K562 (cell line): ENCODE measurements at regions not wholly inside any gene's neighbourhood (a gene's known extent, or its start where the extent isn't known, plus 50 kb on each side); places are given as distances from the start of the nearest gene placed in this dataset.

Experiments used
- ATAC-seq: fragments of 200-7000 bp; cut with Tn5 transposase; 3 replicates; pipeline ENCODE4 v1.9.1; 2020; ENCODE audit warnings: moderate library complexity
- BruUV-seq: library from RNA; stranded (reverse); fragments of 400-500 nt; replicated peaks from 2 replicates; lab custom pipeline; 2021; lab: Mats Ljungman, UMichigan
- CTCF ChIA-PET: fragments of 300-600 bp; formaldehyde crosslinking; extraction: SDS; loops from one replicate; lab custom pipeline; 2021; ENCODE audit warnings: low intra/inter-chr PET ratio; lab: Yijun Ruan, JAX
- POLR2A ChIA-PET: fragments of 300-600, 350-650 bp; sonication (Branson Sonifier 250); formaldehyde crosslinking; extraction: SDS; loops from one replicate; lab custom pipeline; 2021; ENCODE audit warnings: antibody characterized with exemption, inconsistent platforms; lab: Yijun Ruan, JAX
- DNase-seq, 4 experiments: peaks; one replicate each; pipeline versions ENCODE4 v3.0.0 to v3.0.0-alpha.2; 2011 to 2018; ENCODE audit warnings: low spot score in 3 of 4, mixed read lengths in 3 of 4; ENCODE audit errors: extremely low read depth in 1 of 4
- FAIRE-seq: peaks from 2 replicates; lab custom pipeline; 2011; peaks lifted over from hg19 to GRCh38; lab: Jason Lieb, UNC
- H2AFZ ChIP-seq: 2 replicates; pipeline ENCODE4 v1.6.0; 2011; ENCODE audit warnings: low read depth, low read length, control low read depth, inconsistent platforms
- H3K27ac ChIP-seq: fragments of 200-600 bp; 3 replicates; pipeline ENCODE4 v1.8.0; 2011; ENCODE audit warnings: low read depth, mild to moderate bottlenecking, control low read depth, inconsistent platforms, low read length, moderate library complexity, mixed read lengths; ENCODE audit errors: extremely low read depth
- H3K27me3 ChIP-seq, 2 experiments: fragments of 300-600 bp in 1 of 2; 2 replicates in 1 of 2; 3 replicates in 1 of 2; pipeline versions ENCODE4 v1.6.0 to v1.8.0; 2011; ENCODE audit warnings: inconsistent platforms in 2 of 2, low read length in 2 of 2, mild to moderate bottlenecking in 1 of 2, mixed read lengths in 1 of 2, moderate library complexity in 1 of 2; ENCODE audit not compliant: control insufficient read depth in 2 of 2, insufficient read depth in 2 of 2
- H3K36me3 ChIP-seq: fragments of 300-600 bp; 3 replicates; pipeline ENCODE4 v1.8.0; 2011; ENCODE audit warnings: mild to moderate bottlenecking, low read length, inconsistent platforms; ENCODE audit not compliant: control insufficient read depth, insufficient read depth
- H3K4me1 ChIP-seq, 2 experiments: fragments of 200-600 bp in 1 of 2; replicated peaks in 1 of 2; 2 replicates in 1 of 2; 3 replicates in 1 of 2; pipeline versions ENCODE4 v1.5.1 to v1.8.0; 2011; ENCODE audit warnings: inconsistent platforms in 2 of 2, low read length in 2 of 2, mild to moderate bottlenecking in 1 of 2, mixed read lengths in 1 of 2, moderate library complexity in 1 of 2; ENCODE audit not compliant: control insufficient read depth in 2 of 2, insufficient read depth in 2 of 2
- H3K4me2 ChIP-seq: 2 replicates; pipeline ENCODE4 v1.6.1; 2011; ENCODE audit warnings: low read length, control low read depth, inconsistent platforms, mixed read lengths; ENCODE audit not compliant: insufficient read depth
- H3K4me3 ChIP-seq: fragments of 200-600 bp; sonication (generic), shearing (Covaris generic); 2 replicates; pipeline ENCODE4 v1.5.1; 2016; ENCODE audit warnings: control low read depth, inconsistent platforms
- H3K79me2 ChIP-seq: fragments of 200-600 bp; 3 replicates; pipeline ENCODE4 v1.8.0; 2011; ENCODE audit warnings: low read length, inconsistent platforms; ENCODE audit not compliant: control insufficient read depth, insufficient read depth
- H3K9ac ChIP-seq, 2 experiments: 2 replicates each; pipeline versions ENCODE4 v1.6.0 to v1.6.1; 2011; ENCODE audit warnings: low read depth in 2 of 2, low read length in 2 of 2, control low read depth in 1 of 2, inconsistent platforms in 1 of 2, mild to moderate bottlenecking in 1 of 2, mixed read lengths in 1 of 2; ENCODE audit not compliant: insufficient read depth in 1 of 2
- H3K9me1 ChIP-seq: one replicate; pipeline ENCODE4 v1.6.0; 2011; ENCODE audit warnings: inconsistent platforms, mild to moderate bottlenecking, low read length, moderate library complexity; ENCODE audit not compliant: control insufficient read depth, insufficient read depth
- H3K9me3 ChIP-seq: replicated peaks from 2 replicates; pipeline ENCODE4 v1.5.1; 2011; ENCODE audit warnings: low read depth, low read length, inconsistent platforms; ENCODE audit not compliant: control insufficient read depth, insufficient read depth
- H4K20me1 ChIP-seq: replicated peaks from 2 replicates; pipeline ENCODE4 v1.6.1; 2011; ENCODE audit warnings: low read length, inconsistent platforms, mixed read lengths; ENCODE audit not compliant: control insufficient read depth, insufficient read depth
- ARID4B ChIP-seq: sonication (generic); formaldehyde crosslinking; IDR thresholded peaks from 2 replicates; pipeline ENCODE4 v1.8.0; 2022; ENCODE audit warnings: mild to moderate bottlenecking, missing genetic modification reagents
- ELF4 ChIP-seq: fragments of 450-650 bp; formaldehyde crosslinking; IDR thresholded peaks from 2 replicates; pipeline ENCODE4 v1.4.0; 2022; ENCODE audit warnings: missing genetic modification characterization
- HNRNPL ChIP-seq: fragments of 200-400 bp; formaldehyde crosslinking; IDR thresholded peaks from 2 replicates; pipeline ENCODE4 v1.6.1; 2017; ENCODE audit warnings: low read depth, mild to moderate bottlenecking, low read length
- KLF13 ChIP-seq: fragments of 450-650 bp; IDR thresholded peaks from 2 replicates; pipeline ENCODE4 v1.6.1; 2016; ENCODE audit warnings: missing genetic modification characterization, low read depth, mild to moderate bottlenecking, missing compliant biosample characterization, moderate library complexity, borderline replicate concordance
- SMAD2 ChIP-seq: fragments of 150-350 bp; IDR thresholded peaks from 2 replicates; pipeline ENCODE4 v1.6.1; 2014; ENCODE audit warnings: low read depth, mild to moderate bottlenecking, low read length
- VEZF1 ChIP-seq: fragments of 200-800 bp; sonication (Bioruptor generic); IDR thresholded peaks from 2 replicates; pipeline ENCODE4 v1.6.1; 2017; ENCODE audit warnings: missing genetic modification characterization, missing compliant biosample characterization
- WGBS: fragments of 100-300 bp; shearing (Covaris generic); methylation state at CpG from one replicate; pipeline ENCODE4 v1.1.6; 2016; ENCODE audit warnings: low coverage, mixed read lengths; ENCODE audit not compliant: insufficient coverage; ENCODE audit errors: missing lambda C conversion rate; 5-methylcytosine and 5-hydroxymethylcytosine counted together
- in situ Hi-C: fragments of 300-500 bp; cut with MboI; formaldehyde crosslinking; loops from 4 replicates; pipeline ENCODE4 v1.15.0; 2018; ENCODE audit warnings: inconsistent platforms, mixed read lengths
- intact Hi-C: fragments of 100-400 bp; cut with micrococcal nuclease; formaldehyde crosslinking; loops from 2 replicates; pipeline ENCODE4 v1.14.2; 2022

GRCh38 chr2:241974851-241975592 is 105.5 kb downstream of the RTP5 start:
- in situ Hi-C loops = no loop called here

GRCh38 chr2:241975593-241976284 is 106.2 kb downstream of the RTP5 start:
- H2AFZ ChIP-seq = no peak overlapping the region
- H3K4me2 ChIP-seq = no peak overlapping the region
- in situ Hi-C loops = no loop called here
- DNase-seq (no peak), ATAC-seq (no peak), FAIRE-seq (no peak)
- WGBS = 43% methylated on average over 9 of the region's 9 CpGs
- H3K4me1 ChIP-seq = no peaks in the 10 kb centered on the region; a peak in 1 of 5 replicates
- H3K36me3 ChIP-seq = no peaks in the 10 kb centered on the region
- H3K27me3 ChIP-seq = no peaks in the 10 kb centered on the region
- intact Hi-C loops = no loop called here
- no peak overlapping the region for H3K27ac ChIP-seq
- ChIA-PET CTCF (no interaction called here), POLR2A (interaction anchor here (0.6 kb wide), 1 partner anchor 8 kb away, joined by 3 read pairs; no protein-coding TSS in a partner anchor)
- H3K9ac ChIP-seq = no peak overlapping the region
- no peaks in the 10 kb centered on the region for H4K20me1 ChIP-seq
- no peaks in the 10 kb centered on the region for H3K9me1 ChIP-seq
- H3K79me2 ChIP-seq = no peaks in the 10 kb centered on the region
- BruUV-seq = no TSS peak
- no peak overlapping the region for H3K4me3 ChIP-seq
- no peaks in the 10 kb centered on the region for H3K9me3 ChIP-seq
- TF ChIP-seq KLF13 (tag) (no peak), ARID4B (no peak), VEZF1 (CRISPR knock-in tag) (no peak)

More at GRCh38 chr2:241974851-241975592, 105.5 kb downstream of the RTP5 start:
- Histone ChIP-seq H3K9me1 (no peaks in the 10 kb centered on the region), H2AFZ (no peak overlapping the region), H4K20me1 (no peaks in the 10 kb centered on the region), H3K9ac (no peak overlapping the region), H3K4me1 (peaks cover 0 to 4% of the 10 kb centered on the region in 2 experiments; a peak in 1 of 5 replicates), H3K4me2 (no peak overlapping the region), H3K4me3 (no peak overlapping the region), H3K27ac (no peak overlapping the region), H3K36me3 (no peaks in the 10 kb centered on the region), H3K9me3 (no peaks in the 10 kb centered on the region), H3K79me2 (no peaks in the 10 kb centered on the region), H3K27me3 (no peaks in the 10 kb centered on the region)
- no peak for TF ChIP-seq SMAD2
- no peak for TF ChIP-seq ELF4 (CRISPR knock-in tag)
- TF ChIP-seq HNRNPL = no peak
- DNase-seq (no peak), FAIRE-seq (no peak), ATAC-seq (no peak)
- CTCF ChIA-PET = no interaction called here
- WGBS = 60% methylated on average over 22 of the region's 26 CpGs
- POLR2A ChIA-PET = interaction anchor here (1.2 to 1.3 kb wide), 2 partner anchors 9 to 22 kb away, joined by 4 to 6 read pairs; no protein-coding TSS in a partner anchor
- intact Hi-C loops = no loop called here
- BruUV-seq = no TSS peak
